T-helper 17 cell (primary cell): ENCODE measurements at regions not wholly inside any gene's neighbourhood (a gene's known extent, or its start where the extent isn't known, plus 50 kb on each side); places are given as distances from the start of the nearest gene placed in this dataset.

ENCODE experiments used
- ATAC-seq: fragments of 150-1000 bp; cut with Tn5 transposase; 2 replicates; pipeline ENCODE4 v1.10.0; 2021; ENCODE audit warnings: mild to moderate bottlenecking, moderate library complexity
- DNase-seq, 3 donors: peaks; one replicate each; pipeline versions ENCODE4 v3.0.0 to v3.0.0-alpha.2; 2020 to 2021
- H3K9me3 ChIP-seq: one replicate; pipeline ENCODE4 v1.7.0; 2013; ENCODE audit warnings: low read length, mild to moderate bottlenecking; ENCODE audit not compliant: control insufficient read depth, poor library complexity, severe bottlenecking
- H3K27ac Mint-ChIP-seq: one replicate; pipeline ENCODE4 v1.8.0; 2022; ENCODE audit warnings: mild to moderate bottlenecking, moderate library complexity, mixed read lengths
- H3K27me3 Mint-ChIP-seq: one replicate; pipeline ENCODE4 v1.8.0; 2022; ENCODE audit warnings: mixed read lengths
- H3K36me3 Mint-ChIP-seq: one replicate; pipeline ENCODE4 v1.8.0; 2022; ENCODE audit warnings: low read depth, mixed read lengths
- H3K4me1 Mint-ChIP-seq: one replicate; pipeline ENCODE4 v1.8.0; 2022; ENCODE audit warnings: mild to moderate bottlenecking, mixed read lengths
- H3K4me3 Mint-ChIP-seq: one replicate; pipeline ENCODE4 v1.8.0; 2022; ENCODE audit warnings: mild to moderate bottlenecking, moderate library complexity, mixed read lengths

DNA sequence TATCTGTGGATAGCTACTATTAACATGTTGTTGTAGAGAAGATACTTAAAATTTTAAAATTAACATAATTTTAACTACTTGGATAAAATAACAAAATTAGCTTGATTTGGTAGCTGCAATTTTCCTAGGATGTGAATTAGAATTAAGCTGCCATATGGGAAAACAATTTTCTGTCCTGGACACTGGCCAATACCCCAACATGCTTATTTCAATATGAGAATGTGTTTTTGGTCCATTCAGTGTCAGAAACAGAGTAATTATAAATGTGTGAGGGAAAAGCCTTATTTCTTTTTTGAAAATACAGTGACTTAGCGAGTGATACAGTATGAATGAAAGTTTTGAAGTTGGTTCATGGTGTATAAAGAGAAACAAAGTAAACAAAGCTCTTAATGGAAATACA is 948.3 kb upstream of the GYPC start:
- no peaks in the 10 kb centered on the region for H3K4me1 Mint-ChIP-seq
- H3K9me3 ChIP-seq, result no peaks in the 10 kb centered on the region
- DNase-seq, result no peak
- ATAC-seq, result no peak
- no peak overlapping the region for H3K4me3 Mint-ChIP-seq
- no peaks in the 10 kb centered on the region for H3K36me3 Mint-ChIP-seq
- H3K27ac Mint-ChIP-seq, result no peak overlapping the region
- H3K27me3 Mint-ChIP-seq, result no peaks in the 10 kb centered on the region

DNA sequence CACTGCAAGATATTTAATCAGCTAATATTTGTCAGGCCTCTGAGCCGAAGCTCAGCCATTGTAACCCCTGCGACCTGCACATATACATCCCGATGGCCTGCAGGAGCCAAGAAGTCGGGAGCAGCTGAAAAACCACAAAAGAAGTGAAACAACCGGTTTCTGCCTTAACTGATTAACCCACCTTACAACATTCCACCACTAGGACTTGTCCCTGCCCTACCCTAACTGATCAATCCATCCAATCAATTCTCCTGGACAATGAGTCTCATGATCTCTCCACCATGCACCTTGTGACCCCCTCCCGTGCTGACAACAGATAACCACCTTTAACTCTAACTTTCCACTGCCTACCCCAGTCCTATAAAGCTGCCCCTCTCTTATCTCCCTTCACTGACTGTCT is 945.4 kb upstream of the GYPC start:
- no peaks in the 10 kb centered on the region for H3K36me3 Mint-ChIP-seq
- DNase-seq, result no peak
- no peak for ATAC-seq

DNA sequence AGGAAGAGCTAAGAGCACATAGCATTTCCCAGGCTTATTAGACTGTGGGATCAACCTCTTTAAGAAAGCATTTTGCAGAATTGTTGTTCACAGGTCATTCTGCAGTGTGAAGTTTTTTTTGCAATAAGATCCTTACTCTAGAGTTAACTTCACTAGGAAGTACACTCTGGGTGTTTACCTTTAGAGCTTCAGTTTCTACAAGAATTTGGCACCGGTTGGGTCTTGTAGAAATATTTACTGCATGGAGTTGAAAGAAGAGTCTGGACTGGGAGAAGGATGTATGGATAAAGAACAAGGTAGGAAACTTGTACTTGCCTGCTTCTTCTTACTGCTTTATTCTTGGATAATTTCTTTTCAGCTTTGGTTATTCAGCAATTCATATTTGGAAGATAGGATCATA is 944.9 kb upstream of the GYPC start:
- DNase-seq (no peak), ATAC-seq (no peak)
- Mint-ChIP-seq H3K27ac (no peak overlapping the region), H3K27me3 (no peaks in the 10 kb centered on the region), H3K4me3 (no peak overlapping the region), H3K4me1 (no peaks in the 10 kb centered on the region), H3K36me3 (no peaks in the 10 kb centered on the region)
- no peaks in the 10 kb centered on the region for H3K9me3 ChIP-seq

More for the DNA sequence above, 945.4 kb upstream of the GYPC start:
- Mint-ChIP-seq H3K27ac (no peak overlapping the region), H3K4me1 (no peaks in the 10 kb centered on the region), H3K27me3 (no peaks in the 10 kb centered on the region), H3K4me3 (no peak overlapping the region)
- no peaks in the 10 kb centered on the region for H3K9me3 ChIP-seq

DNA sequence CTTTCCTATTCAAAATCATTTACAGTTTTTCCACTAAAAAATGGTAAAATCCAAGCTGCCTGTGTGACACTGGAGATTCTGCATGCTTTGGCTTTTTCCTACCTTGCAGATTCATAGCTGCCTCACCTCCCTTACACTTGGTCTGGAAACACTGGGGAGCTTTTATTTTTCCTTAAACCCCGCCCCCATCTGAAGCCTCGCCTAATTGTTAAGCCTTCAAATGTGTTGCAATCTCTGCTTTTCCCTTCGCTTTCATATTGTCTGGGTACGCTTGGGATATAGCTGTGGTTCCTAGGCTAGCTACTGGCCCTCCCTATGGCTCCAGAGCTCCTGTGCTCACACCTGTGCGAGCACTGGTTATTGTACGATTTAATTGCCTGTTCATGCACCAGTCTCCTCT is 942.4 kb upstream of the GYPC start:
- Mint-ChIP-seq H3K27me3 (no peaks in the 10 kb centered on the region), H3K27ac (no peak overlapping the region), H3K4me3 (no peak overlapping the region), H3K4me1 (no peaks in the 10 kb centered on the region), H3K36me3 (no peaks in the 10 kb centered on the region)
- DNase-seq, result no peak
- no peaks in the 10 kb centered on the region for H3K9me3 ChIP-seq
- no peak for ATAC-seq

DNA sequence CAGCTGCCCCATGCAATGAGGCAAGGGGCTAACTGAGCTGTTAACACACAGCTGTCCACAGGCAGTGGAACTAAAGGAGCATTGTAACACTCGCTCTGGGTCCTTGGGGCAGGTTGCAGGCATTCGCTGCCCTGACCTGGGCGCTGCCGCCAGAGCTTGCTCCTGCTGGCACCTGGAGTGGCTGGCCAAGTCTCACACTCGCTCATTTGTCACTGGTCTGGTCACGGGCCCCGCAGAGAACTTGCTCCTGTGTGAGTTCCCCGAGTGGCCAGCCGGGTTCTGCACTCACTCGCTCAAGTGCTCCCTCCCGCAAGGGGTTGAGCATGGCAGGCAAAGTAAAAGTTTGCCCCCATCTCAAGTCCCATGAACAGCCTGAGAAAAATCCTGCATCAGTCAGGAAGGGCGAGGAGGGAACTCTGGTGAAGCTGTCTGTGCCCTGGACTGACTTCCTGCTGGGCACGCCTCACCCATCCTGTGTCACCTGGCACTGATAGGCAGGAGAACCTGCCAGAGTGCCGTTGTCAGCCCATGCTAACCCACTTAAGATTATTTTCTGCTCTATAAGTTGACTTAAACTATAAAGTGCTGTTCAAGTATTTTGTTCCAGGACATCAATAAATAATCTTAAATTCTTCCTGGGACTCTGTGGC is 934.8 kb upstream of the GYPC start:
- Mint-ChIP-seq H3K36me3 (no peaks in the 10 kb centered on the region), H3K4me3 (no peak overlapping the region), H3K27me3 (no peaks in the 10 kb centered on the region), H3K27ac (no peak overlapping the region), H3K4me1 (no peaks in the 10 kb centered on the region)
- no peaks in the 10 kb centered on the region for H3K9me3 ChIP-seq
- DNase-seq (no peak), ATAC-seq (no peak)

DNA sequence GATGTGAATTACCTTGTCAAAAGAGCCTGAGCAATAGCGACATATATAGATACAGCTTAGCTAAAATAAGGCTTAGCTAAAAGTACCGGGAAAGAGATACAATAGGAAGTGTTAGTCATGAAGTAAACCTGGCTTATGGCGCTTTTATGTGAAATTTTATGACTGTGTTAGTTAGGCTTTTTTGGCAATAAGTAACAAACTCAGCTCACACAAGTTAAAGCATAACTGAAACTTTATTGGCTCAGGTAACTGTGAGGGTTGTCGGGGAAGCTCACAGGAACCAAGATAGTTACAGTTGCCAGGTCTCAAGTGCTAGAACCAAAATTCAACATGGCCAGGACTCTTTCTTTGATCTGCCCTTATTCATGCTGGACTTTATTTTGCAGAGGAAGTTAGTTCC is 925.0 kb upstream of the GYPC start:
- Mint-ChIP-seq H3K27ac (no peak overlapping the region), H3K4me1 (no peaks in the 10 kb centered on the region), H3K4me3 (no peak overlapping the region), H3K27me3 (no peaks in the 10 kb centered on the region), H3K36me3 (no peaks in the 10 kb centered on the region)
- DNase-seq (no peak), ATAC-seq (no peak)
- H3K9me3 ChIP-seq, result no peaks in the 10 kb centered on the region

DNA sequence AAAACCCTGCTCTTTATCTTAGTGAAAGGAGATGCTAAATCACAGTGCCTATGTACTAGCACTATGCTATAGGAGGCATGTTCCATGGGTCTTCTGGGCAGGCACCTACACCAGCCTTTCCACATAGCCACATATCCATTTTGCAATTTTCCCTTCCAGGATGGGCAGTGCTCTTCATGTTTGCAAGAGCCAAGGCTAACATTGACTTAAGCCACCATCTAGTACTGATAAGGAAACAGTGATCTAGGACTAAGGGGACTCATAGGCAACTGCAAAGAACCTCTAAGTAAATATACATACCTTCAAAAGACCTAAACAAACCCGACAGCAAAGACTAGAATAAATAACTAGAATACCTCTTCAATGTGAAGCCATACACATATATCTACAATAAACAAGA is 919.7 kb upstream of the GYPC start:
- H3K27me3 Mint-ChIP-seq, result no peaks in the 10 kb centered on the region
- H3K4me3 Mint-ChIP-seq, result no peak overlapping the region
- H3K9me3 ChIP-seq, result no peaks in the 10 kb centered on the region
- H3K36me3 Mint-ChIP-seq, result no peaks in the 10 kb centered on the region
- ATAC-seq (no peak), DNase-seq (no peak)
- H3K4me1 Mint-ChIP-seq, result no peaks in the 10 kb centered on the region
- no peak overlapping the region for H3K27ac Mint-ChIP-seq

DNA sequence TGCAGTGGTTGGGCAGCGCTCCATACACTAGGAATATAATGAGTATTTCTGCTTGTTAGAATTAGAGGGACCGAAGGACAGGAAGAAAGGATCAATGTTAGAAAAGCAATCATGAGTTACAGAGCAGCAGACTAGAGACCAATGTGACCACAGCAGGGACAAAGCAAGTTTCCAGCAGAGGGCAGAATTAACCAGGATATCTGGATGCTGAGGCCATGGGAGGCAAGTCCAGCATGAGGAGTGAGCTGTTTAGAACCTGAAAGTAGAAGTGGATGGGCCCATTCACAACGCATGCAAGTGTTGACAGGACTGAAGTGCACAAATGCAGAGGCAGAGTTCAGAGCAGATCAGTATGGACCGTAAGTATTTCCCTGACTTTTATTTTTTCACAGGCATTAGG is 910.4 kb upstream of the GYPC start:
- DNase-seq (no peak), ATAC-seq (no peak)
- H3K4me1 Mint-ChIP-seq, result no peaks in the 10 kb centered on the region
- no peaks in the 10 kb centered on the region for H3K9me3 ChIP-seq
- H3K27ac Mint-ChIP-seq, result no peak overlapping the region
- H3K27me3 Mint-ChIP-seq, result no peaks in the 10 kb centered on the region
- no peaks in the 10 kb centered on the region for H3K36me3 Mint-ChIP-seq
- H3K4me3 Mint-ChIP-seq, result no peak overlapping the region

DNA sequence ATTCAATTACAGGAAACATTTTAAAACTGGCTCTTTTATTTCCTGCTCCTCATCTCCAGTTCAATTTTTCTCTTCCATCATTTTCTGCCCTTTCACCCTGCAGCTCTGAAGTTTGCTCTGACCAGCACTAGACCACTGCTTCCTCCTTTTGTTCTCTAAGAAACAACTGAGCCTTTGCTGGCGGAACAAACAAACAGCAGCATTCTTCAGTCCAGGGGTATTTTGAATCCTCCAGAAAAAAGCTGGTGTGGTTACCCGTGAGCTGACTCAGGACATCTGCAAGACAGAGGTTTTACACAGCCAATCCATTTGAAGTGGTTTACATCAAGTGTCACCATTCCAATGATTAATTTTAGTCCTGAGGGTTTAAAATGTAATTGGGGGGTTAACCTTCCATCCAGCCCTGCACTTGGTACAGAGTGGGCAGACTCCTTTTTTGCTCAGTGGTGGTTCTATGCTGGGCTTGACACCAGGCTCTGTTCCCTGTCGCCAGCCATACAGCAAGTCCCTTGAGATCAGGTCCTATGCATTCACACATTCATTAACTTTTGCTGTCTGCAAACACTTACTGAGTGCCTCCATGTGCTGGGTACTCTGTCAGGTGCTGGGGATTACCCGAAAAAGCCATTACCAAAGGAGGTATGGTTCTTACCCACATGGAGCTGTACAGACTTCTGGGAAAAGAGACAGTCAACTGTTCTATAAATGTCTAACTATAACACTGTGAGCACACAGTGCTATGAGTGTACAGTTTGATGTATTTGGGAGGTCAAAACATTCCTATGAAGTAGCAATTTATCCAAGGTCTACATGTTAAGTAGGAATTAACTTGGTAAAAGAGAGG is 909.4 kb upstream of the GYPC start:
- H3K27me3 Mint-ChIP-seq, result no peaks in the 10 kb centered on the region
- no peak overlapping the region for H3K27ac Mint-ChIP-seq
- DNase-seq, result no peak
- ATAC-seq, result no peak
- no peaks in the 10 kb centered on the region for H3K9me3 ChIP-seq
- no peaks in the 10 kb centered on the region for H3K36me3 Mint-ChIP-seq
- no peak overlapping the region for H3K4me3 Mint-ChIP-seq
- H3K4me1 Mint-ChIP-seq, result no peaks in the 10 kb centered on the region

DNA sequence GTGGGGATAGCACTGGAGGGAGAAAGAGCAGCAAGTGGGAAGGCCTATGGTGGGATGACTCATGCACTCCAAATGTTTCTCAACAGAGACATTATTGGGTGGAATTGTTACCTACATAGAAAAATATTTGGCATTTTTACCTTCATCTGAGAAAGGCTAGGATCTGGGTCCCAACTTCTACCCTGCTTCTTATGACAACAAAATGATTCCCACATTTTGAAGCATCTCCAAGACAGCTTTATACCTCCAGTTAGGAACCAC is 908.9 kb upstream of the GYPC start:
- Mint-ChIP-seq H3K27ac (no peak overlapping the region), H3K4me1 (no peaks in the 10 kb centered on the region), H3K4me3 (no peak overlapping the region), H3K36me3 (no peaks in the 10 kb centered on the region), H3K27me3 (no peaks in the 10 kb centered on the region)
- H3K9me3 ChIP-seq, result no peaks in the 10 kb centered on the region
- DNase-seq, result no peak
- ATAC-seq, result no peak

DNA sequence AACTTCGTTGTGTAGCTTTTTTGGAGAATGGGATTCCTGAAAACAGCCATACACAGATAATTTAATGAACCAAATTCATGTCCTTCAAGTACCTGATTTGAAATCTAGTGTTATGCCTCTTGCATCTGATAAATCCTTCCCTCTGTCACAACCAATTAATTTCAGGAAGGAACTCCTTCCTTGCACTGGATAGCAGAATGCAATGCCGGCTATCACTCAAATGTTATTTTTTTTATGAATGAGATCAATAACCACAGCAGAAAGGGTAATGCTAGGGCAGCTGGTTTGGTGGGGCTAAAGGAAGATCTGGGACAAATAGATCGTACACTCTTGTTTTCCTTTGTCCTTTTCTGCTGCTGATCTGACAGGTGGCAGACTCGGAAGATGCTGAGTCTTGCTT is 899.5 kb upstream of the GYPC start:
- no peaks in the 10 kb centered on the region for H3K4me1 Mint-ChIP-seq
- H3K27ac Mint-ChIP-seq, result no peak overlapping the region
- DNase-seq (no peak), ATAC-seq (no peak)
- H3K4me3 Mint-ChIP-seq, result no peak overlapping the region
- H3K27me3 Mint-ChIP-seq, result no peaks in the 10 kb centered on the region
- H3K36me3 Mint-ChIP-seq, result no peaks in the 10 kb centered on the region
- H3K9me3 ChIP-seq, result no peaks in the 10 kb centered on the region

DNA sequence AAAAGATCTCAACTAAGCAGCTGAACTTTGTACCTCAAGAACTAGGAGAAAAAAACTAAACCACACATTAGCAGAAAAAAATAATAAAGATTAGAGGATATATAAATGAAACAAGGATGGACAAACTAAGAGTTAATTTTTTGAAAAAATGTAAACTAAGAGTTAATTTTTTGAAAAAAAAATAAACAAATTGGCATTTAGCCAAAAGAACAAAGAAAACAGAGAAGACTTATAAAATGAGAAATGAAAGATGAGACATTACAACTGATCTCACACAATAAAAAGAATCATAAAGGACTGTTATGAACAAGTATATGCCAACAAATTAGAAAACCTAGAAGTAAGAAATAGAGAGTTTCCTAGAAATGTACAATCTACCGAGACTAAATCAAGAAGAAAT is 859.2 kb upstream of the GYPC start:
- no peaks in the 10 kb centered on the region for H3K4me1 Mint-ChIP-seq
- H3K27ac Mint-ChIP-seq, result no peak overlapping the region
- DNase-seq (no peak), ATAC-seq (no peak)
- no peaks in the 10 kb centered on the region for H3K36me3 Mint-ChIP-seq
- no peaks in the 10 kb centered on the region for H3K9me3 ChIP-seq
- H3K4me3 Mint-ChIP-seq, result no peak overlapping the region
- H3K27me3 Mint-ChIP-seq, result no peaks in the 10 kb centered on the region

DNA sequence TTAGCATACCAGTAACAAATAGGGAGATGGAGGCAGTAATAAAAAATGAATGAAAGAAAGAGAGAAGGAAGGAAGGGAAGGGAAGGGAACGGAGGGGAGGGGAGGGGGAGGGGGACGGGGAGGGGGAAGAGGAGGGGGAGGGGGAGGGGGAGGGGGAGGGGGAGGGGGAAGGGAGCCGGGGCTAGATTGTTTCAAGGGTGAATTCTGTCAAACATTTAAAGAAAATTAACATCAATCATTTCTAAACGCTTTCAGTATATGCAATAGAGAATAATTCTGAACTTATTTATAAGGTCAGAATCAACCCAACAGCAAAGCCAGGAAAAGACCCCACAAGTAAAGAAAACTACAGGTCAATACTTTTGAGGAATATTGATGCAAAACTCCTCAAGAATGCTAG is 858.8 kb upstream of the GYPC start:
- Mint-ChIP-seq H3K4me3 (no peak overlapping the region), H3K27me3 (no peaks in the 10 kb centered on the region), H3K27ac (no peak overlapping the region), H3K36me3 (no peaks in the 10 kb centered on the region), H3K4me1 (no peaks in the 10 kb centered on the region)
- DNase-seq, result no peak
- no peak for ATAC-seq
- H3K9me3 ChIP-seq, result no peaks in the 10 kb centered on the region

DNA sequence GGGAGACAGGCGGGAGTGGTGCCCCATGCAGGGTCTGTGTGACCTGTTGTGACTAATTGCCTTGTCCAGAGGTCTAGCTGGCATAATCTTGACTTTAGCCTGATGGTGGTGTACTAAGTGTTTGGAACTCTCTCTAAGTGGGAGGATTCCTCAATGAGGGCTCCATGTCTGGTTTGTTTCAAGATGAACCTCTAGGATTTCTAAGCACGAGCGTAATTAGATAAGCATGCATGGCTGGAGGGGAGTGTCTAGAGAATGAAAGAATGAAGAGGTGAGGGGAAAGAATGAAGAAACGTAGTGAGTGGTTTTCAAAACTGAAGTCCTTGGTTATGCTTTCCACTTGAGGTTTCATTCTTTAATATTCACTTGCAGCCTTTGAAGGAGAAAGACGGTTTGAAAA is 833.2 kb upstream of the GYPC start:
- Mint-ChIP-seq H3K4me3 (no peak overlapping the region), H3K27me3 (no peaks in the 10 kb centered on the region), H3K4me1 (no peaks in the 10 kb centered on the region), H3K27ac (no peak overlapping the region), H3K36me3 (no peaks in the 10 kb centered on the region)
- DNase-seq, result no peak
- H3K9me3 ChIP-seq, result no peaks in the 10 kb centered on the region
- ATAC-seq, result no peak
